B cell (primary cell): ENCODE measurements at regions not wholly inside any gene's neighbourhood (a gene's known extent, or its start where the extent isn't known, plus 50 kb on each side); places are given as distances from the start of the nearest gene placed in this dataset.

ENCODE experiments used
- CTCF ChIP-seq: fragments of 200-600 bp; IDR thresholded peaks from one replicate; pipeline ENCODE4 v1.8.0; 2022; ENCODE audit warnings: antibody characterized with exemption, mild to moderate bottlenecking
- EZH2 ChIP-seq: IDR thresholded peaks from 2 replicates; pipeline ENCODE4 v1.6.1; 2012; ENCODE audit warnings: borderline replicate concordance, low read depth, mild to moderate bottlenecking, moderate library complexity, low read length; ENCODE audit not compliant: insufficient read depth, poor library complexity, severe bottlenecking

GRCh38 chr1:108080448-108080847, 115.5 kb upstream of the VAV3 start:
- no peak for TF ChIP-seq CTCF
- TF ChIP-seq EZH2: no peak
